H9 (cell line): ENCODE measurements at regions not wholly inside any gene's neighbourhood (a gene's known extent, or its start where the extent isn't known, plus 50 kb on each side); places are given as distances from the start of the nearest gene placed in this dataset.

Experiments used
- DNase-seq: peaks from one replicate; pipeline ENCODE4 v3.0.0-alpha.2; 2017
- H2AFZ ChIP-seq: one replicate; pipeline ENCODE4 v1.6.1; 2013; ENCODE audit warnings: mild to moderate bottlenecking, low read length, control low read depth, moderate library complexity
- H2AK5ac ChIP-seq: 2 replicates; pipeline ENCODE4 v1.6.1; 2013; ENCODE audit warnings: low read length, control low read depth, mixed read lengths; ENCODE audit not compliant: insufficient read length
- H2BK120ac ChIP-seq: one replicate; pipeline ENCODE4 v1.6.1; 2013; ENCODE audit warnings: low read depth, mild to moderate bottlenecking, low read length, control low read depth, inconsistent platforms; ENCODE audit not compliant: poor library complexity, severe bottlenecking
- H2BK12ac ChIP-seq: 2 replicates; pipeline ENCODE4 v1.6.1; 2013; ENCODE audit warnings: low read length, control low read depth, mixed read lengths, low read depth; ENCODE audit not compliant: insufficient read length
- H2BK15ac ChIP-seq: 2 replicates; pipeline ENCODE4 v1.6.1; 2013; ENCODE audit warnings: low read depth, low read length, control low read depth
- H2BK20ac ChIP-seq: one replicate; pipeline ENCODE4 v1.6.1; 2013; ENCODE audit warnings: low read depth, mild to moderate bottlenecking, low read length, control low read depth, inconsistent platforms; ENCODE audit not compliant: poor library complexity, severe bottlenecking
- H2BK5ac ChIP-seq: 2 replicates; pipeline ENCODE4 v1.6.1; 2013; ENCODE audit warnings: low read length, control low read depth, mixed read lengths; ENCODE audit not compliant: insufficient read length
- H3K14ac ChIP-seq: 2 replicates; pipeline ENCODE4 v1.6.1; 2013; ENCODE audit warnings: low read length, control low read depth; ENCODE audit not compliant: insufficient read depth
- H3K18ac ChIP-seq: 2 replicates; pipeline ENCODE4 v1.6.1; 2013; ENCODE audit warnings: low read depth, mild to moderate bottlenecking, mixed read lengths, low read length, control low read depth; ENCODE audit not compliant: insufficient read length
- H3K23ac ChIP-seq: 2 replicates; pipeline ENCODE4 v1.6.1; 2013; ENCODE audit warnings: low read length, control low read depth, mixed read lengths, low read depth; ENCODE audit not compliant: insufficient read length
- H3K23me2 ChIP-seq: 2 replicates; pipeline ENCODE4 v1.6.1; 2013; ENCODE audit warnings: low read depth, mild to moderate bottlenecking, mixed read lengths, low read length, control low read depth; ENCODE audit not compliant: insufficient read length, poor library complexity, severe bottlenecking
- H3K27ac ChIP-seq: 2 replicates; pipeline ENCODE4 v1.5.1; 2013; ENCODE audit warnings: low read length, control low read depth, mixed read lengths, low read depth; ENCODE audit not compliant: insufficient read length
- H3K27me3 ChIP-seq: 2 replicates; pipeline ENCODE4 v1.6.1; 2013; ENCODE audit warnings: low read length, control low read depth, inconsistent platforms; ENCODE audit not compliant: insufficient read depth
- H3K4ac ChIP-seq: 2 replicates; pipeline ENCODE4 v1.6.1; 2013; ENCODE audit warnings: low read depth, mild to moderate bottlenecking, control low read depth, inconsistent platforms, low read length, moderate library complexity
- H3K4me1 ChIP-seq: 2 replicates; pipeline ENCODE4 v1.6.1; 2013; ENCODE audit warnings: low read length, control low read depth, inconsistent platforms; ENCODE audit not compliant: insufficient read depth
- H3K4me2 ChIP-seq: 2 replicates; pipeline ENCODE4 v1.6.1; 2013; ENCODE audit warnings: low read length, control low read depth, mixed read lengths; ENCODE audit not compliant: insufficient read length, insufficient read depth
- H3K56ac ChIP-seq: 2 replicates; pipeline ENCODE4 v1.6.1; 2013; ENCODE audit warnings: low read depth, mild to moderate bottlenecking, mixed read lengths, low read length, control low read depth; ENCODE audit not compliant: insufficient read length
- H3K79me1 ChIP-seq: 2 replicates; pipeline ENCODE4 v1.6.1; 2013; ENCODE audit warnings: low read depth, mild to moderate bottlenecking, moderate library complexity, low read length, control low read depth, inconsistent platforms; ENCODE audit not compliant: insufficient read depth, poor library complexity, severe bottlenecking
- H3K79me2 ChIP-seq: 2 replicates; pipeline ENCODE4 v1.6.1; 2013; ENCODE audit warnings: low read length, control low read depth, inconsistent platforms; ENCODE audit not compliant: insufficient read depth
- H3K9ac ChIP-seq: 2 replicates; pipeline ENCODE4 v1.6.1; 2013; ENCODE audit warnings: low read length, control low read depth, mixed read lengths; ENCODE audit not compliant: insufficient read length; ENCODE audit errors: extremely low read depth
- H3K9me3 ChIP-seq: one replicate; pipeline ENCODE4 v1.6.1; 2013; ENCODE audit warnings: low read depth, low read length, inconsistent platforms; ENCODE audit not compliant: control insufficient read depth
- H3T11ph ChIP-seq: one replicate; pipeline ENCODE4 v1.6.1; 2013; ENCODE audit warnings: mild to moderate bottlenecking, low read length, control low read depth, inconsistent platforms
- H4K20me1 ChIP-seq: one replicate; pipeline ENCODE4 v1.6.1; 2013; ENCODE audit not compliant: control insufficient read depth, insufficient read length, insufficient read depth
- H4K5ac ChIP-seq: 2 replicates; pipeline ENCODE4 v1.6.1; 2013; ENCODE audit warnings: low read depth, mild to moderate bottlenecking, mixed read lengths, low read length, control low read depth; ENCODE audit not compliant: insufficient read length
- H4K8ac ChIP-seq: replicated peaks from 2 replicates; pipeline ENCODE4 v1.6.1; 2013; ENCODE audit warnings: low read length, control low read depth, mixed read lengths, low read depth; ENCODE audit not compliant: insufficient read length
- H4K91ac ChIP-seq: 2 replicates; pipeline ENCODE4 v1.6.1; 2013; ENCODE audit warnings: low read depth, mild to moderate bottlenecking, moderate library complexity, mixed read lengths, low read length, control low read depth; ENCODE audit not compliant: insufficient read length
- H3K27ac Mint-ChIP-seq, 3 experiments: 2 replicates in 2 of 3; 3 replicates in 1 of 3; pipeline ENCODE4 v1.8.0; 2020 to 2021; ENCODE audit warnings: mixed read lengths in 3 of 3, mild to moderate bottlenecking in 1 of 3, moderate library complexity in 1 of 3
- H3K27me3 Mint-ChIP-seq: 2 replicates; pipeline ENCODE4 v1.8.0; 2021; ENCODE audit warnings: low read depth, mild to moderate bottlenecking, moderate library complexity, mixed read lengths
- H3K36me3 Mint-ChIP-seq, 3 experiments: 2 replicates in 2 of 3; 3 replicates in 1 of 3; pipeline ENCODE4 v1.8.0; 2020 to 2021; ENCODE audit warnings: low read depth in 3 of 3, mixed read lengths in 3 of 3; ENCODE audit not compliant: insufficient read depth in 1 of 3
- H3K4me1 Mint-ChIP-seq, 2 experiments: 2 replicates each; pipeline ENCODE4 v1.8.0; 2020; ENCODE audit warnings: mixed read lengths in 2 of 2
- H3K4me3 Mint-ChIP-seq, 2 experiments: 2 replicates in 1 of 2; 3 replicates in 1 of 2; pipeline ENCODE4 v1.8.0; 2020 to 2021; ENCODE audit warnings: mild to moderate bottlenecking in 2 of 2, mixed read lengths in 2 of 2, moderate library complexity in 1 of 2
- H3K9me3 Mint-ChIP-seq, 2 experiments: 2 replicates in 1 of 2; 3 replicates in 1 of 2; pipeline ENCODE4 v1.8.0; 2020; ENCODE audit warnings: mild to moderate bottlenecking in 2 of 2, mixed read lengths in 2 of 2, moderate library complexity in 1 of 2
- WGBS: extraction: QIAGEN DNeasy Blood & Tissue Kit; methylation state at CpG from one replicate; pipeline ENCODE4 v1.1.7; 2013; ENCODE audit warnings: missing lambda C conversion rate, low lambda C conversion rate, mixed read lengths; ENCODE audit not compliant: insufficient read length; ENCODE audit errors: extremely low coverage; 5-methylcytosine and 5-hydroxymethylcytosine counted together
- TF ChIP-seq, protein P1 (sequence below): fragments of 200-600 bp; sonication (generic); conservative IDR thresholded peaks from 3 replicates; pipeline ENCODE4 v1.8.0; 2021; ENCODE audit warnings: antibody characterized with exemption, mild to moderate bottlenecking

DNA sequence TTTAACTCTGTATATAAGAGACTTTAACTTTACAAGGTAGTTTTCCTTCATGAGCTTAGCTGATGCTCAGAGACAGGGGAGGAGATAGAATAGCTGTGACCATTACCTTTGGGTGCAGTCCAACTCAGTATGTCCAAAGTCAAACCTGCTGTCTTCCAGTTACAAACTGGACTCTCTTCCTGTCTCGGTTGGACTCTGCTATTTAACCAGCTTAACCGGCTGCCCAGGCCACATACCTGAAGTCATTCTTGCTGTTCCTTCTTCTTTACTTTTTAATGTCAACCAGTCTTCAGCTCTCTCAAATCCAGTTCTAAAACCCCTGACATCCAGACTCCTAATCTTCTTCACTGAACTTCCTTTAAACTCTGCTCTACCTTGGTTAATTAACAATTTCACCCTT is 138.3 kb upstream of the TSHZ2 start:
- Histone ChIP-seq H2AK5ac (no peak overlapping the region), H3K27ac (no peak overlapping the region), H3K23me2 (no peaks in the 10 kb centered on the region), H3K4ac (no peak overlapping the region), H2BK120ac (no peak overlapping the region), H3K79me2 (no peaks in the 10 kb centered on the region), H4K8ac (no peak overlapping the region), H4K5ac (no peak overlapping the region), H4K20me1 (no peaks in the 10 kb centered on the region), H2BK12ac (no peak overlapping the region), H3K4me1 (no peaks in the 10 kb centered on the region), H2BK5ac (no peak overlapping the region), H3K14ac (no peak overlapping the region), H3K27me3 (no peaks in the 10 kb centered on the region), H3K9me3 (no peaks in the 10 kb centered on the region), H2BK20ac (no peak overlapping the region), H3K9ac (no peak overlapping the region), H3T11ph (no peak overlapping the region), H3K56ac (no peak overlapping the region), H4K91ac (no peak overlapping the region), H3K23ac (no peak overlapping the region), H3K18ac (no peak overlapping the region), H2AFZ (no peak overlapping the region), H3K4me2 (no peak overlapping the region), H3K79me1 (no peaks in the 10 kb centered on the region), H2BK15ac (no peak overlapping the region)
- WGBS = no CpG with 5 or more reads among the region's 2 CpGs
- Mint-ChIP-seq H3K27me3 (no peaks in the 10 kb centered on the region; the same call in 1 of the 2 replicates), H3K36me3 (no peaks in the 10 kb centered on the region), H3K4me3 (no peak overlapping the region), H3K27ac (no peak overlapping the region), H3K9me3 (no peaks in the 10 kb centered on the region; a peak in 1 of 5 replicates), H3K4me1 (no peaks in the 10 kb centered on the region)
- TF ChIP-seq, protein P1, sequence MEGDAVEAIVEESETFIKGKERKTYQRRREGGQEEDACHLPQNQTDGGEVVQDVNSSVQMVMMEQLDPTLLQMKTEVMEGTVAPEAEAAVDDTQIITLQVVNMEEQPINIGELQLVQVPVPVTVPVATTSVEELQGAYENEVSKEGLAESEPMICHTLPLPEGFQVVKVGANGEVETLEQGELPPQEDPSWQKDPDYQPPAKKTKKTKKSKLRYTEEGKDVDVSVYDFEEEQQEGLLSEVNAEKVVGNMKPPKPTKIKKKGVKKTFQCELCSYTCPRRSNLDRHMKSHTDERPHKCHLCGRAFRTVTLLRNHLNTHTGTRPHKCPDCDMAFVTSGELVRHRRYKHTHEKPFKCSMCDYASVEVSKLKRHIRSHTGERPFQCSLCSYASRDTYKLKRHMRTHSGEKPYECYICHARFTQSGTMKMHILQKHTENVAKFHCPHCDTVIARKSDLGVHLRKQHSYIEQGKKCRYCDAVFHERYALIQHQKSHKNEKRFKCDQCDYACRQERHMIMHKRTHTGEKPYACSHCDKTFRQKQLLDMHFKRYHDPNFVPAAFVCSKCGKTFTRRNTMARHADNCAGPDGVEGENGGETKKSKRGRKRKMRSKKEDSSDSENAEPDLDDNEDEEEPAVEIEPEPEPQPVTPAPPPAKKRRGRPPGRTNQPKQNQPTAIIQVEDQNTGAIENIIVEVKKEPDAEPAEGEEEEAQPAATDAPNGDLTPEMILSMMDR = no peak
- DNase-seq = no peak
